ENCODE measurements at regions not wholly inside any gene's neighbourhood (a gene's known extent, or its start where the extent isn't known, plus 50 kb on each side); places are given as distances from the start of the nearest gene placed in this dataset.
A peak's percentile ranks its signal among the peaks of the same experiment; 100 is the strongest.
"Not testable (repeated sequence)": the region's sequence is repeated elsewhere in the genome, so short reads cannot be mapped to it uniquely, and the experiment has no call there.

GRCh38 chr19:37303591-37304171 is 67.2 kb upstream of the ZNF527 start:
- no peak for DNase-seq

GRCh38 chr19:37304190-37304883 is 66.6 kb upstream of the ZNF527 start:
- DNase-seq = no peak

- DNase-seq = no peak
Observed at GRCh38 chr19:37304884-37305255, 66.0 kb upstream of the ZNF527 start.

- no peak for DNase-seq
Observed at GRCh38 chr19:37306383-37306963, 64.4 kb upstream of the ZNF527 start.

GRCh38 chr19:37309834-37310575 is 60.9 kb upstream of the ZNF527 start:
- DNase-seq = peak; percentile 57

- peak; percentile 71 for DNase-seq
Observed at GRCh38 chr19:37312531-37313334, 58.2 kb upstream of the ZNF527 start.

- DNase-seq = no peak
Observed at GRCh38 chr19:37313335-37313627, 57.6 kb upstream of the ZNF527 start.

- DNase-seq = peak; percentile 97
Observed at GRCh38 chr19:37317403-37318209, 53.3 kb upstream of the ZNF527 start.

GRCh38 chr19:37320988-37321387 is 49.9 kb upstream of the ZNF527 start:
- DNase-seq = not testable (repeated sequence)

Measured in CD4-positive, alpha-beta T cell treated with Interleukin-21 for 1 hour (primary cell).